HG03280 (cell line): ENCODE measurements at regions not wholly inside any gene's neighbourhood (a gene's known extent, or its start where the extent isn't known, plus 50 kb on each side); places are given as distances from the start of the nearest gene placed in this dataset.
"Not testable (repeated sequence)": the region's sequence is repeated elsewhere in the genome, so short reads cannot be mapped to it uniquely, and the experiment has no call there.

Experiments
- ATAC-seq: cut with Tn5 transposase; IDR thresholded peaks from one replicate; pipeline ENCODE4 v1.9.1; 2021; ENCODE audit warnings: mild to moderate bottlenecking, moderate library complexity; ENCODE audit not compliant: unreplicated experiment

GRCh38 chr3:75118779-75119178, 504.3 kb upstream of the CNTN3 start:
- ATAC-seq, result no peak

- ATAC-seq, result no peak
Observed at GRCh38 chr3:75126556-75126955, 512.1 kb upstream of the CNTN3 start.

GRCh38 chr3:75129101-75129500, 514.6 kb upstream of the CNTN3 start:
- ATAC-seq, result no peak

GRCh38 chr3:75136100-75136897, 521.8 kb upstream of the CNTN3 start:
- ATAC-seq, result no peak

GRCh38 chr3:75138345-75138744, 523.9 kb upstream of the CNTN3 start:
- no peak for ATAC-seq

GRCh38 chr3:75140904-75141615, 523.1 kb upstream of the FRG2C start:
- ATAC-seq, result no peak

- no peak for ATAC-seq
Observed at GRCh38 chr3:75144406-75144805, 519.7 kb upstream of the FRG2C start.

- no peak for ATAC-seq
Observed at GRCh38 chr3:75171630-75172230, 492.4 kb upstream of the FRG2C start.

GRCh38 chr3:75176937-75177336, 487.2 kb upstream of the FRG2C start:
- no peak for ATAC-seq

- peak; percentile 67 for ATAC-seq
Observed at GRCh38 chr3:75180235-75180944, 483.7 kb upstream of the FRG2C start.

- no peak for ATAC-seq
Observed at GRCh38 chr3:75180945-75181298, 483.2 kb upstream of the FRG2C start.

GRCh38 chr3:75188962-75189361, 475.2 kb upstream of the FRG2C start:
- no peak for ATAC-seq

- ATAC-seq, result peak; percentile 66
Observed at GRCh38 chr3:75192146-75192616, 471.9 kb upstream of the FRG2C start.

GRCh38 chr3:75193797-75194196, 470.3 kb upstream of the FRG2C start:
- ATAC-seq, result no peak

- not testable (repeated sequence) for ATAC-seq
Observed at GRCh38 chr3:75214332-75214731, 449.8 kb upstream of the FRG2C start.

GRCh38 chr3:75218577-75218976, 445.6 kb upstream of the FRG2C start:
- ATAC-seq, result no peak

- ATAC-seq, result no peak
Observed at GRCh38 chr3:75220932-75221331, 443.2 kb upstream of the FRG2C start.

- ATAC-seq, result no peak
Observed at GRCh38 chr3:75224412-75224811, 439.7 kb upstream of the FRG2C start.

GRCh38 chr3:75232216-75232615, 431.9 kb upstream of the FRG2C start:
- ATAC-seq, result no peak

GRCh38 chr3:75235631-75236030, 428.5 kb upstream of the FRG2C start:
- ATAC-seq, result no peak

GRCh38 chr3:75237053-75237452, 427.1 kb upstream of the FRG2C start:
- no peak for ATAC-seq
